SU-DHL-6 (cell line): ENCODE measurements at regions not wholly inside any gene's neighbourhood (a gene's known extent, or its start where the extent isn't known, plus 50 kb on each side); places are given as distances from the start of the nearest gene placed in this dataset.

Source experiments
- H2AFZ ChIP-seq: fragments of 200-600 bp; sonication (generic); 2 replicates; pipeline ENCODE4 v1.6.1; 2014; ENCODE audit warnings: low read depth, mild to moderate bottlenecking, moderate library complexity, mixed read lengths, antibody characterized with exemption, low read length; ENCODE audit not compliant: severe bottlenecking
- H3F3A ChIP-seq: fragments of 200-600 bp; shearing (Covaris generic); 2 replicates; pipeline ENCODE4 v1.6.0; 2016; ENCODE audit warnings: antibody characterized with exemption, mild to moderate bottlenecking; ENCODE audit not compliant: insufficient read depth
- H3K27ac ChIP-seq: fragments of 200-600 bp; sonication (generic); 2 replicates; pipeline ENCODE4 v1.5.1; 2016; ENCODE audit warnings: low read depth, mild to moderate bottlenecking, low read length, moderate library complexity, mixed read lengths
- H3K27me3 ChIP-seq: fragments of 200-600 bp; sonication (generic), shearing (Covaris generic); 2 replicates; pipeline ENCODE4 v1.6.0; 2014; ENCODE audit warnings: mild to moderate bottlenecking, low read length
- H3K36me3 ChIP-seq: fragments of 200-600 bp; sonication (generic); 2 replicates; pipeline ENCODE4 v1.6.1; 2014; ENCODE audit warnings: mild to moderate bottlenecking, low read length, mixed read lengths
- H3K4me2 ChIP-seq: fragments of 300-600, 200-600 bp; shearing (Covaris generic), sonication (generic); 2 replicates; pipeline ENCODE4 v1.6.0; 2014; ENCODE audit warnings: low read length, low read depth, mild to moderate bottlenecking; ENCODE audit not compliant: poor library complexity, severe bottlenecking
- H3K4me3 ChIP-seq: fragments of 200-600 bp; sonication (generic); 2 replicates; pipeline ENCODE4 v1.5.1; 2014; ENCODE audit warnings: antibody characterized with exemption, low read length, mild to moderate bottlenecking, mixed read lengths; ENCODE audit not compliant: insufficient read depth, poor library complexity, severe bottlenecking
- H3K79me2 ChIP-seq: fragments of 200-600 bp; sonication (generic); 2 replicates; pipeline ENCODE4 v1.6.1; 2014; ENCODE audit warnings: mild to moderate bottlenecking, low read length, moderate library complexity; ENCODE audit not compliant: insufficient read depth
- H3K9ac ChIP-seq: fragments of 200-600 bp; sonication (generic); 2 replicates; pipeline ENCODE4 v1.7.0; 2014; ENCODE audit warnings: mild to moderate bottlenecking, low read length
- H3K9me2 ChIP-seq: fragments of 200-600 bp; sonication (generic); replicated peaks from 2 replicates; pipeline ENCODE4 v1.6.1; 2014; ENCODE audit warnings: low read length; ENCODE audit not compliant: insufficient read depth
- H3K9me3 ChIP-seq: fragments of 200-600 bp; sonication (generic); 2 replicates; pipeline ENCODE4 v1.6.1; 2014; ENCODE audit warnings: low read length, mixed read lengths; ENCODE audit not compliant: insufficient read depth
- H4K20me1 ChIP-seq: fragments of 200-600 bp; sonication (generic); 2 replicates; pipeline ENCODE4 v1.6.1; 2014; ENCODE audit warnings: low read depth, mild to moderate bottlenecking, antibody characterized with exemption, low read length, moderate library complexity, mixed read lengths
- EZH2phosphoT487 ChIP-seq: fragments of 200-600 bp; sonication (generic), shearing (Covaris generic); conservative IDR thresholded peaks from 2 replicates; pipeline ENCODE4 v1.6.1; 2018; ENCODE audit warnings: mild to moderate bottlenecking, antibody characterized with exemption, low read length, moderate library complexity, mixed read lengths
- TF ChIP-seq, protein P1 (sequence below): fragments of 200-600 bp; sonication (generic); IDR thresholded peaks from one replicate; pipeline ENCODE4 v1.5.1; 2017; ENCODE audit warnings: antibody characterized with exemption, mild to moderate bottlenecking, low read length, moderate library complexity; ENCODE audit not compliant: insufficient read depth, poor library complexity, severe bottlenecking

DNA sequence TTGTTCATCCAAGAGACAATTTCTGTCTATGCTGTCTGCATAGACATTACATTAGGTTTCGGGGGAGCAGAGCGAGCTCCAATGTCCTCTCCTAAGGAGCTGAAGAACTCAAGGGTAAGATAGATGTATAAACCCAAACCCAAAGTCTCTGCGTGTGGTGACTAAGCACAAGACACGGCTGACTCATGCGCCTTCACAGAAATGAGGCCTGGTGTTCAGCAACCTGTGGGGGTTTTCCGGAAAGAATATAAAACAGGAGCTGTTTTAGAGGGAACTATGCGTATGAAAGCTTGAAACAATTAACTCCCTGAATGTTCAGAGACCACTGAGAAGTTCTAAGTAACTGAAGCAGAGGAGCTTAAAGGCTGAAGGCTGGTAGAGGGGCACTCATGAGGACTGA, 154.7 kb downstream of the SOX11 start:
- Histone ChIP-seq H3K27me3 (no peaks in the 10 kb centered on the region), H3K4me2 (no peak overlapping the region), H2AFZ (no peak overlapping the region), H3K9me3 (no peaks in the 10 kb centered on the region), H3K9ac (no peak overlapping the region), H4K20me1 (no peaks in the 10 kb centered on the region), H3K36me3 (no peaks in the 10 kb centered on the region), H3K27ac (no peak overlapping the region), H3K9me2 (no peaks in the 10 kb centered on the region), H3F3A (no peaks in the 10 kb centered on the region), H3K79me2 (no peaks in the 10 kb centered on the region), H3K4me3 (no peak overlapping the region)
- no peak for TF ChIP-seq EZH2phosphoT487
- TF ChIP-seq, protein P1, sequence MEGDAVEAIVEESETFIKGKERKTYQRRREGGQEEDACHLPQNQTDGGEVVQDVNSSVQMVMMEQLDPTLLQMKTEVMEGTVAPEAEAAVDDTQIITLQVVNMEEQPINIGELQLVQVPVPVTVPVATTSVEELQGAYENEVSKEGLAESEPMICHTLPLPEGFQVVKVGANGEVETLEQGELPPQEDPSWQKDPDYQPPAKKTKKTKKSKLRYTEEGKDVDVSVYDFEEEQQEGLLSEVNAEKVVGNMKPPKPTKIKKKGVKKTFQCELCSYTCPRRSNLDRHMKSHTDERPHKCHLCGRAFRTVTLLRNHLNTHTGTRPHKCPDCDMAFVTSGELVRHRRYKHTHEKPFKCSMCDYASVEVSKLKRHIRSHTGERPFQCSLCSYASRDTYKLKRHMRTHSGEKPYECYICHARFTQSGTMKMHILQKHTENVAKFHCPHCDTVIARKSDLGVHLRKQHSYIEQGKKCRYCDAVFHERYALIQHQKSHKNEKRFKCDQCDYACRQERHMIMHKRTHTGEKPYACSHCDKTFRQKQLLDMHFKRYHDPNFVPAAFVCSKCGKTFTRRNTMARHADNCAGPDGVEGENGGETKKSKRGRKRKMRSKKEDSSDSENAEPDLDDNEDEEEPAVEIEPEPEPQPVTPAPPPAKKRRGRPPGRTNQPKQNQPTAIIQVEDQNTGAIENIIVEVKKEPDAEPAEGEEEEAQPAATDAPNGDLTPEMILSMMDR, result no peak

DNA sequence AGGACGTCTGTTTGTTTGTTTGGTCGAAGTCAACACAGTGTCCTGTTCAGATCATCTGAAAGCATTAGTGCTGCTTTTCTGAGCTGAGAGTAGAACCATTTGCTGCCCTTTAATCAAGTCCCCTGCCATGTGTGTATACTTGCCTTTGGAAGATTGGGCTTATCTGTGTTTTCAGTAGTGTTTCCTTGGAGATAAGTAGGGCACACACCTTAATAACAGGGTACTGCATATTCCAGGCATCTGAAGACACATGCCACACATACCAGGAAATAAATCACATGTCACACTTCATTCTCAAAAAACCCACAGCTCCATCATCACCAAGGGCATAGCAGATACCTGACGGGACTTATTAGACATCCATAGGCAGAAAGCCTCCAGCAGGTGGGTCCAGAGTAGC, 157.4 kb downstream of the SOX11 start:
- H2AFZ ChIP-seq, result no peak overlapping the region
- H3K27ac ChIP-seq, result no peak overlapping the region
- no peaks in the 10 kb centered on the region for H3K36me3 ChIP-seq
- no peaks in the 10 kb centered on the region for H3F3A ChIP-seq
- H3K4me2 ChIP-seq, result no peak overlapping the region
- H3K9me3 ChIP-seq, result no peaks in the 10 kb centered on the region
- no peaks in the 10 kb centered on the region for H4K20me1 ChIP-seq
- no peak overlapping the region for H3K9ac ChIP-seq
- TF ChIP-seq, protein P1, result no peak
- H3K27me3 ChIP-seq, result no peaks in the 10 kb centered on the region
- H3K4me3 ChIP-seq, result no peak overlapping the region
- H3K9me2 ChIP-seq, result no peaks in the 10 kb centered on the region
- H3K79me2 ChIP-seq, result no peaks in the 10 kb centered on the region

DNA sequence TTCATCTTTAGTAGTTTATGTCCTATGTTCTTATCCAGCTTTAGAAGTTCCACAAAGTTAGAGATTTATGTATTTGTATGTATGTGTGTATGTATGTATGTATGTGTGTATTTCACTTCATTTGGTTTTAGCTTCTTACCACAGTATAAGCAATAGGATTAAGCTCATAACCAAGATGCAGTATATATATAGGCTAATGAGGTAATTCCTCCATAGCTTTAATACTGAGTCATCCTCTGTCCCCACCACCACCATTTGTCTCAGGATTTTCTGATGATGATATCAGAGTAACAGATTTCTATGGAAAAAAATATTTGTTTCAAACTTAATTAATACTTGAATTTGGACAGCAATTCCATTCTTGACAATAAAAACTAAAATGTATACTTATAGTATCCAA, 159.2 kb downstream of the SOX11 start:
- H3K9ac ChIP-seq, result no peak overlapping the region
- no peaks in the 10 kb centered on the region for H3K9me3 ChIP-seq
- H3K36me3 ChIP-seq, result no peaks in the 10 kb centered on the region
- no peaks in the 10 kb centered on the region for H4K20me1 ChIP-seq
- no peak overlapping the region for H3K27ac ChIP-seq
- H3K9me2 ChIP-seq, result no peaks in the 10 kb centered on the region
- H3K79me2 ChIP-seq, result no peaks in the 10 kb centered on the region
- no peak overlapping the region for H3K4me2 ChIP-seq
- no peaks in the 10 kb centered on the region for H3F3A ChIP-seq
- H3K4me3 ChIP-seq, result no peak overlapping the region
- TF ChIP-seq, protein P1, result no peak
- no peak for TF ChIP-seq EZH2phosphoT487
- no peaks in the 10 kb centered on the region for H3K27me3 ChIP-seq
- no peak overlapping the region for H2AFZ ChIP-seq

DNA sequence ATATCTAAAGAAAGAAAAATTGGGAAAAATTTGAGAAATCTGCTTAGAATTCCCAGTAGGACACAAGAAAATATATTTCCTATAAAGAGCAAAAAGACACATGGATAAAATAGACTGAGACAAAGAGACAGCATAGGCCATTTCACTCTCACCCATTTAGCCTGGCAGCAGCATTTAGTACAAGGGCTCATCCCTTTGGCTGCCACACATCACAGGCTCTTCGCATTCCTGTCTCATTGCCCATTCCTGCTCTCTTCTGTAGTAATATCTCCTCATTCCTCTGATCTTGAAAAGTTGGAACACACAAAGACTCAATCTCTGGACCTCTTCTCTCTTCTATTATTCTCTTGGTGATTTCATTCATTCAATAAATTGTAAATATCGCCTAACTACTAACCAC, 162.6 kb downstream of the SOX11 start:
- no peaks in the 10 kb centered on the region for H4K20me1 ChIP-seq
- no peak overlapping the region for H2AFZ ChIP-seq
- H3K9me3 ChIP-seq, result no peaks in the 10 kb centered on the region
- H3K27me3 ChIP-seq, result no peaks in the 10 kb centered on the region
- no peaks in the 10 kb centered on the region for H3K36me3 ChIP-seq
- H3K4me3 ChIP-seq, result no peak overlapping the region
- no peaks in the 10 kb centered on the region for H3F3A ChIP-seq
- no peaks in the 10 kb centered on the region for H3K9me2 ChIP-seq
- H3K27ac ChIP-seq, result no peak overlapping the region
- H3K4me2 ChIP-seq, result no peak overlapping the region
- TF ChIP-seq, protein P1, result no peak
- no peak for TF ChIP-seq EZH2phosphoT487
- no peaks in the 10 kb centered on the region for H3K79me2 ChIP-seq
- no peak overlapping the region for H3K9ac ChIP-seq
